ENCODE measurements at regions not wholly inside any gene's neighbourhood (a gene's known extent, or its start where the extent isn't known, plus 50 kb on each side); places are given as distances from the start of the nearest gene placed in this dataset.

- Histone ChIP-seq H3K18ac (ENCODE audit: low read depth, low read length) (no peak overlapping the region), H3K14ac (replicated peaks; ENCODE audit: low read depth, low read length) (no peak overlapping the region), H3K27me3 (ENCODE audit: control insufficient read depth, insufficient read depth, low read length) (peaks cover 3% of the 10 kb centered on the region; the same call in 1 of the 2 replicates), H3K23ac (ENCODE audit: low read depth, low read length) (no peak overlapping the region), H4K91ac (ENCODE audit: insufficient read depth, low read depth, low read length) (no peak overlapping the region), H3K27ac (ENCODE audit: insufficient read depth, low read length) (no peak overlapping the region), H2BK120ac (ENCODE audit: low read depth, low read length) (no peak overlapping the region), H3K4ac (ENCODE audit: low read depth, low read length) (no peak overlapping the region), H3K9ac (ENCODE audit: low read depth, low read length) (no peak overlapping the region), H3K79me1 (ENCODE audit: low read depth in 1 of 2, low read length in 2 of 2) (no peaks in the 10 kb centered on the region), H2AK9ac (replicated peaks; ENCODE audit: low read depth, low read length, poor library complexity) (no peak overlapping the region), H2BK20ac (ENCODE audit: low read depth, low read length) (no peak overlapping the region), H3K36me3 (ENCODE audit: control insufficient read depth, insufficient read depth, low read length) (no peaks in the 10 kb centered on the region), H4K20me1 (ENCODE audit: insufficient read depth, low read length) (no peaks in the 10 kb centered on the region), H2AK5ac (ENCODE audit: low read depth, low read length) (no peak overlapping the region), H3K9me3 (ENCODE audit: control insufficient read depth, insufficient read depth, low read length) (no peaks in the 10 kb centered on the region), H2AFZ (replicated peaks; ENCODE audit: low read length, poor library complexity) (no peak overlapping the region), H4K8ac (ENCODE audit: low read depth in 2 of 2, low read length in 2 of 2) (no peak overlapping the region), H2BK5ac (ENCODE audit: low read depth, low read length, poor library complexity, severe bottlenecking) (no peak overlapping the region), H3K56ac (ENCODE audit: extremely low read depth, insufficient read depth, low read length) (no peak overlapping the region), H4K5ac (ENCODE audit: low read depth, low read length) (no peak overlapping the region), H3K4me3 (ENCODE audit: insufficient read depth, low read depth, low read length) (no peak overlapping the region), H3K4me1 (ENCODE audit: control insufficient read depth, insufficient read depth, low read length) (no peaks in the 10 kb centered on the region), H3K4me2 (ENCODE audit: low read depth, low read length) (no peak overlapping the region), H2BK15ac (ENCODE audit: low read depth, low read length) (no peak overlapping the region), H3K9me1 (ENCODE audit: insufficient read depth, low read length) (no peaks in the 10 kb centered on the region)
- ATAC-seq (ENCODE audit: low read depth) (no peak), DNase-seq (no peak)
- no CpG with 5 or more reads among the region's 3 CpGs for WGBS, 2 experiments (ENCODE audit: extremely low coverage in 2 of 2, insufficient read length in 1 of 2)
- in situ Hi-C loops (cut with MboI; ENCODE audit: low sequenced_read_pairs), result no loop called here
- dilution Hi-C loops (cut with HindIII; ENCODE audit: low sequenced_read_pairs, unreplicated experiment), result no loop called here
- ChIA-PET CTCF (no interaction called here), POLR2A (ENCODE audit: unreplicated experiment) (no interaction called here)
- BruUV-seq (replicated peaks), result no TSS peak
- TF ChIP-seq CTCF (conservative IDR thresholded peaks at IDR 0.05; ENCODE audit: low read depth, low read length), result no peak
- TF ChIP-seq BHLHE40 (IDR thresholded peaks at IDR 0.05; ENCODE audit: low read depth, low read length), result no peak
- no peak for TF ChIP-seq ELK1 (IDR thresholded peaks at IDR 0.05; ENCODE audit: borderline replicate concordance, low read depth, low read length)
- TF ChIP-seq RFX5 (IDR thresholded peaks at IDR 0.05; ENCODE audit: low read depth, low read length), result no peak
- no peak for TF ChIP-seq MAFK (IDR thresholded peaks at IDR 0.05; ENCODE audit: low read depth, low read length)
- TF ChIP-seq MAZ (IDR thresholded peaks at IDR 0.05; ENCODE audit: borderline replicate concordance, low read depth, low read length), result no peak
- TF ChIP-seq CHD1 (IDR thresholded peaks at IDR 0.05; ENCODE audit: low read depth, low read length), result no peak
- TF ChIP-seq USF2 (IDR thresholded peaks at IDR 0.05; ENCODE audit: low read depth, low read length), result no peak
- no peak for TF ChIP-seq FOS (IDR thresholded peaks at IDR 0.05; ENCODE audit: low read depth, low read length)
- no peak for TF ChIP-seq POLR2A (IDR thresholded peaks at IDR 0.05; ENCODE audit: low read depth, low read length)
- no peak for TF ChIP-seq RAD21 (IDR thresholded peaks at IDR 0.05; ENCODE audit: low read length)
- intact Hi-C loops (cut with micrococcal nuclease), result no loop called here
These were observed 306.4 kb downstream of the KLF5 start for GRCh38 chr13:73365252-73365651.
